KMS-11 (cell line): ENCODE measurements at regions not wholly inside any gene's neighbourhood (a gene's known extent, or its start where the extent isn't known, plus 50 kb on each side); places are given as distances from the start of the nearest gene placed in this dataset.

ENCODE experiments used
- H2AFZ ChIP-seq: fragments of 200-600 bp; sonication (generic); 2 replicates; pipeline ENCODE4 v1.6.1; 2016; ENCODE audit warnings: antibody characterized with exemption, mixed run types, low read depth
- H3K27ac ChIP-seq: fragments of 200-600 bp; sonication (generic); 2 replicates; pipeline ENCODE4 v1.6.1; 2016; ENCODE audit warnings: mild to moderate bottlenecking, mixed run types
- H3K27me3 ChIP-seq: fragments of 200-600 bp; sonication (generic); 2 replicates; pipeline ENCODE4 v1.6.1; 2017; ENCODE audit warnings: mild to moderate bottlenecking, low read depth, mixed run types, moderate library complexity; ENCODE audit not compliant: insufficient read depth
- H3K36me3 ChIP-seq: fragments of 200-600 bp; sonication (generic); 2 replicates; pipeline ENCODE4 v1.6.1; 2017; ENCODE audit warnings: mild to moderate bottlenecking, mixed run types; ENCODE audit not compliant: insufficient read depth
- H3K4me1 ChIP-seq: fragments of 200-600 bp; sonication (generic); 2 replicates; pipeline ENCODE4 v1.6.1; 2016; ENCODE audit warnings: mild to moderate bottlenecking, low read depth, mixed run types; ENCODE audit not compliant: poor library complexity, severe bottlenecking
- H3K4me2 ChIP-seq: fragments of 200-600 bp; sonication (generic); 2 replicates; pipeline ENCODE4 v1.7.0; 2016; ENCODE audit warnings: mild to moderate bottlenecking, mixed run types
- H3K4me3 ChIP-seq: fragments of 200-600 bp; sonication (generic); IDR thresholded peaks from 2 replicates; pipeline ENCODE4 v1.6.1; 2017; ENCODE audit warnings: low read depth, low read length, mixed read lengths; ENCODE audit not compliant: insufficient read depth
- H3K79me2 ChIP-seq: fragments of 200-600 bp; sonication (generic); 2 replicates; pipeline ENCODE4 v1.6.1; 2016; ENCODE audit warnings: low read depth, mixed run types; ENCODE audit not compliant: insufficient read depth
- H3K9ac ChIP-seq: fragments of 200-600 bp; sonication (generic); 2 replicates; pipeline ENCODE4 v1.6.1; 2016; ENCODE audit warnings: mild to moderate bottlenecking, mixed run types
- H4K20me1 ChIP-seq: fragments of 200-600 bp; sonication (generic); 2 replicates; pipeline ENCODE4 v1.6.1; 2016; ENCODE audit warnings: mild to moderate bottlenecking, mixed run types; ENCODE audit not compliant: insufficient read depth
- TF ChIP-seq, protein P1 (sequence below): fragments of 200-600 bp; sonication (generic); conservative IDR thresholded peaks from 2 replicates; pipeline ENCODE4 v1.6.1; 2017; ENCODE audit warnings: low read depth, mild to moderate bottlenecking, antibody characterized with exemption, low read length, moderate library complexity, mixed read lengths

GRCh38 chr12:105935981-105936380 lies 202.8 kb downstream of the NUAK1 start:
- Histone ChIP-seq H3K4me3 (no peak overlapping the region), H3K9ac (no peak overlapping the region), H3K27me3 (no peaks in the 10 kb centered on the region), H2AFZ (no peak overlapping the region), H3K36me3 (no peaks in the 10 kb centered on the region), H3K4me1 (no peaks in the 10 kb centered on the region), H3K4me2 (no peak overlapping the region), H4K20me1 (no peaks in the 10 kb centered on the region), H3K79me2 (no peaks in the 10 kb centered on the region), H3K27ac (no peak overlapping the region)
- TF ChIP-seq, protein P1, sequence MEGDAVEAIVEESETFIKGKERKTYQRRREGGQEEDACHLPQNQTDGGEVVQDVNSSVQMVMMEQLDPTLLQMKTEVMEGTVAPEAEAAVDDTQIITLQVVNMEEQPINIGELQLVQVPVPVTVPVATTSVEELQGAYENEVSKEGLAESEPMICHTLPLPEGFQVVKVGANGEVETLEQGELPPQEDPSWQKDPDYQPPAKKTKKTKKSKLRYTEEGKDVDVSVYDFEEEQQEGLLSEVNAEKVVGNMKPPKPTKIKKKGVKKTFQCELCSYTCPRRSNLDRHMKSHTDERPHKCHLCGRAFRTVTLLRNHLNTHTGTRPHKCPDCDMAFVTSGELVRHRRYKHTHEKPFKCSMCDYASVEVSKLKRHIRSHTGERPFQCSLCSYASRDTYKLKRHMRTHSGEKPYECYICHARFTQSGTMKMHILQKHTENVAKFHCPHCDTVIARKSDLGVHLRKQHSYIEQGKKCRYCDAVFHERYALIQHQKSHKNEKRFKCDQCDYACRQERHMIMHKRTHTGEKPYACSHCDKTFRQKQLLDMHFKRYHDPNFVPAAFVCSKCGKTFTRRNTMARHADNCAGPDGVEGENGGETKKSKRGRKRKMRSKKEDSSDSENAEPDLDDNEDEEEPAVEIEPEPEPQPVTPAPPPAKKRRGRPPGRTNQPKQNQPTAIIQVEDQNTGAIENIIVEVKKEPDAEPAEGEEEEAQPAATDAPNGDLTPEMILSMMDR, result no peak

DNA sequence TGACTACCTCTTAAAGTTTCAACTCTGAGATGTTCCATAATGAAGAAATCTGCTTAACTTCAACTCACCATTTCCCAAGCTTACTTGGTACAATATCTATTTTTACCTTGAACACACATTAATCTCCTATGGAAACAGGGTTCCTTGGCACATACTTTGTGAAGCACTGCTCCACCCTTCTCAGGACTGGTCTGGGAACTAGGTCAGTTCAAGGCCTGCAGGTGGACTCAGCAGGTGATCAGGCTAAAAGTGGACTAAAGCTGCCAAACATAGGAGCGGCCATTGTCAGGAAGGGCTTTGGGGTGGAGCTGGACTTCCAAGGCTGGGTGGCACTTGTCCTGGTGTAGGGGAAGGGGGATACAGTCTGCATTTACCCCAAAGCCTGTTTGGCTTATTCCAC lies 202.3 kb downstream of the NUAK1 start:
- Histone ChIP-seq H3K27ac (no peak overlapping the region), H3K36me3 (no peaks in the 10 kb centered on the region), H3K9ac (no peak overlapping the region), H3K4me1 (no peaks in the 10 kb centered on the region), H2AFZ (no peak overlapping the region), H3K79me2 (no peaks in the 10 kb centered on the region), H4K20me1 (no peaks in the 10 kb centered on the region), H3K4me2 (no peak overlapping the region), H3K4me3 (no peak overlapping the region), H3K27me3 (no peaks in the 10 kb centered on the region)
- TF ChIP-seq, protein P1, result no peak

DNA sequence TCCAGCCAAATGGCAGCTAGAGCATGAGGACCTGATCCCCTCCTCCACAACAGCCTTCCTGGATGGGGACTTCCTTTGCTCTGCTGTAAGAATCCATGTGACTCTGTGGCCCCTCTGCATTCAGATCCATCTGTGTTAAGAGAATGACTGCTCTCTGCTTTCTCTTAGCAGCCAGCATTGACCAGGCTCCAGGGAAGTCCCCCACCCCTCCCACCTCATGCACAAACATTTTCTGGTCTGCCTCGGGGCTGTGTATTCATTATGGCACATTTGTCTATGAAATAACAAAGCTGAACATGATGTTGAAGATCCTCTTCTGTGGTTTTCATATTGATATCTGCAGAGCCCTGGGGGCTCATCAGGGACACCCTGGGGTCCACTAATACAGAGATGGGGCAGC lies 201.7 kb downstream of the NUAK1 start:
- H3K36me3 ChIP-seq, result no peaks in the 10 kb centered on the region
- H3K79me2 ChIP-seq, result no peaks in the 10 kb centered on the region
- no peak overlapping the region for H3K4me3 ChIP-seq
- no peak overlapping the region for H3K4me2 ChIP-seq
- H3K27ac ChIP-seq, result no peak overlapping the region
- H3K9ac ChIP-seq, result no peak overlapping the region
- TF ChIP-seq, protein P1, result no peak
- H4K20me1 ChIP-seq, result no peaks in the 10 kb centered on the region
- no peaks in the 10 kb centered on the region for H3K4me1 ChIP-seq
- no peak overlapping the region for H2AFZ ChIP-seq
- no peaks in the 10 kb centered on the region for H3K27me3 ChIP-seq

GRCh38 chr12:105939181-105939721 lies 199.5 kb downstream of the NUAK1 start:
- Histone ChIP-seq H3K27me3 (no peaks in the 10 kb centered on the region), H3K79me2 (no peaks in the 10 kb centered on the region), H3K36me3 (no peaks in the 10 kb centered on the region), H3K9ac (no peak overlapping the region), H3K4me2 (no peak overlapping the region), H3K4me1 (no peaks in the 10 kb centered on the region), H3K4me3 (no peak overlapping the region), H4K20me1 (no peaks in the 10 kb centered on the region), H2AFZ (no peak overlapping the region), H3K27ac (no peak overlapping the region)
- TF ChIP-seq, protein P1, result no peak
